ENCODE measurements at regions not wholly inside any gene's neighbourhood (a gene's known extent, or its start where the extent isn't known, plus 50 kb on each side); places are given as distances from the start of the nearest gene placed in this dataset.

DNA sequence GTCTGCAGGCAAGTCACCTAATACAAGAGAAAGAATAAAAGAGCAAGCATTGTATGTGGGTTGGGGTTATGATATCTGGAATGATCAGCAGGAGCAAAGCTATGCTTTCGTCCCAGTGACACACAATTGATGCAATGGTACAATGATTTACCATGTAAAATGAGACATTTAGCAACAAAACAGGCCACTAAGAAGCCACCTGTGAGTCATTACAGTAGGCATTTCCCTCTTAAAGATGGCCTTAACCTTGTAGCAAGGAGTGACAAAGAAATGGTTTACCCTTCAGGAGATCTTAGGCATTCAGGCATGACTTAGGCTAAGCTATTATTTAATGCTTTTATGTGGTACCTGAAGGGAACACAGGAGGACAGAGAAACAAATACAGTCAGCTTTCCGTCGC, 373.3 kb upstream of the RBMS3 start:
- DNase-seq, result no peak

DNA sequence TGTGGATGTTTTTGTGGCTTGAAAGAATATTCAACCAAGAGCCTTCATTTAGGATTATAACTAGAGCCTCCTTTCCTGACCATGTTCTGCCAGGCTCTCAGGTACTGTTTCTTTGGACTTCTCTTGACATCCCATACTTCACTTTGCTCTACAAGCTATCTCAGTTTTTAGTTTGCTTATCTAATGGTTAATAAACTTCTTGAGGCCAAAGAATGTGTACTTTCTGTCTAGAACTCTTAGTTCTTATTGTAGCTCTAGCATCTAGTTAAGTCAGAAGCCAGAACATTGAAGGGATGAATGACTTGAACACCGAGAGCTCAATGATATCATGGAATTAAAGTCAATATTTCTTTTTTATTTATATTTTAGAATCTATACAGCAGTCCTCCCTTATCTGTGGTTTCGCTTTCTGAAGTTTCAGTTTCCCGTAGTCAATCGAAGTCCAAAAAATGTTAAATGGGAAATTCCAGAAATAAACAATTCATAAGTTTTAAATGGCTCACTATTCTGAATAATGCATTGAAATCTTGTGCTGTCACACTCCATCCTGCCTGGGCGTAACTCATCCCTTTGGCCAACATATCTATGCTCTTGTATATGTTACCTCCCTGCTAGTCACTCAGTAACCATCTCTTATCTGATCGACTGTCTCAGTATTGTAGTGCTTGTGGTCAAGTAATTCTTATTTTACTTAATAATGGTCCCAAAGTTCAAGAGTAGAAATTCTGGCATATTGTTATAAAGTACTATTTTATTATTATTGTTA, 368.6 kb upstream of the RBMS3 start:
- DNase-seq, result no peak

DNA sequence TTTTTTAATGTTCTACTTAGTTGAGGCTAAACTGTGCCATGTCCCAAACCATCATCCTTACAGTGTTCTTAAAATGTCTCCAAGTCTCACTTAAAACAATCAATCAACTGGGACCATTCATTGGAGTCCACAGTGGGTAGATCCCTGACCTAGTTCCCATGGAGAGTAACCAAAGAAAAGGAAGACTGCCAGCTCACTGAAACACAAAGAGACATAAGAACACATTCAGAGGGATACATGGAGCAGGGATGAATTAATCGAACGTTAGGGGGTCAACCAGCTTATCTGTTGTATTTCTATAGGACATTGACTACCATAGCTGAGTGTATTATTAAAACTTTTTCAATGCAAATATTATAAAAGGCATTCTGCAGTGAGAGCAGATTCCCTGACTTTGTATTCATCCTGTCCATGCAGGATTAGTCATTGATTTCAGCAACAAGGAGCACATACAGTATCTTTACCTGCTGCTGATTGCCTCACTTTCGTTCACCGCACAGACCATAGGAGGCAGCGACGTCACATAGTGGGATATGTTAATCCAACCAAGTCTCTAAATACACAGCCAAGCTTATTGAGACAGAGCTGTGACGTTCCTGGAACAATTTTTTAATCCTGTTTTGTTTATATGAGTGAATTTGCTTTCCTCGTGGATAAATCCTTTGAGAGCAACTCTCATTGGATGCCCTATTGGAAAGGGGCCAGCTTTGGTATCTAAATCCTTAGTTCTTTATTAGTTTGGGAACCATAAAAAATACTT, 364.9 kb upstream of the RBMS3 start:
- DNase-seq, result no peak

GRCh38 chr3:28916713-28917499, 364.0 kb upstream of the RBMS3 start:
- peak; percentile 12 for DNase-seq

- no peak for DNase-seq
Measured at GRCh38 chr3:28917895-28918475, 362.9 kb upstream of the RBMS3 start.

DNA sequence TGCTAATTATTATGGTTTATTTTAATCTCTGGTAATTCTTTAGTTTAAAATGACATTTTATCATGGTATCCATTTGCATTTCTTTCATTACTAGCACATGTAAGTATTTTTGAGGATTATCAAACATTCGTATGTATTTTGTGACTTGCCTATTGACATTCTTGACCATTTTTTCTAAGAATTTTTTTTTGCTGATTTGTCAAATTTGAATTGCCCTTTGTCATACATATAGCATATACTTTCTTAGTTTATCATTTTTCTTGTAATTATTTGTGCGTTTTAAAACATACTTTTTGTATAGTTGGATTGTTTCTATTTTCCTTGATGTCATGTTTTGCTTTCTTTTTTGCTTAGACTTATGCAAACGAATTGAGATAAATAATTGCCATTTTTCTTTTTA, 358.5 kb upstream of the RBMS3 start:
- no peak for DNase-seq

DNA sequence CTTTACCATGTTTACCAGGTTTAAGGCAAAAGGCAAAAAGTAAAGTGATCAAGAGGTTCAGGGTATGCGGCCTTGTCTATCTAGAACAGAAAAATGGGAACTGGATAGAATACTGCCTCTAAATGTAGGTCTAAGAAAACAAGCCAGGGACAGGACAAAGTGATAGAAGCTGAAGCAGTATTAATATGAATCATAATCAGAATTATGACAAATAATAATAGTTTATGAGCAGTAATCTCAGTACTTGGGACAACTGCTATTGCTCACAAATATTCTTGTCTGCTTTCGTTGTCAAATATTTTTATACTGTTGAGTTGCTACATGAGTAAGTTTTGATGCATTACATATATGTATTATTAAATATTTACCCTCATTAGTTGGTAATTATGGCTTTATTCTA, 356.9 kb upstream of the RBMS3 start:
- no peak for DNase-seq

- no peak for DNase-seq
Measured at GRCh38 chr3:28924744-28925360, 356.0 kb upstream of the RBMS3 start.

- DNase-seq, result no peak
Measured at GRCh38 chr3:28933337-28933736, 347.5 kb upstream of the RBMS3 start.

DNA sequence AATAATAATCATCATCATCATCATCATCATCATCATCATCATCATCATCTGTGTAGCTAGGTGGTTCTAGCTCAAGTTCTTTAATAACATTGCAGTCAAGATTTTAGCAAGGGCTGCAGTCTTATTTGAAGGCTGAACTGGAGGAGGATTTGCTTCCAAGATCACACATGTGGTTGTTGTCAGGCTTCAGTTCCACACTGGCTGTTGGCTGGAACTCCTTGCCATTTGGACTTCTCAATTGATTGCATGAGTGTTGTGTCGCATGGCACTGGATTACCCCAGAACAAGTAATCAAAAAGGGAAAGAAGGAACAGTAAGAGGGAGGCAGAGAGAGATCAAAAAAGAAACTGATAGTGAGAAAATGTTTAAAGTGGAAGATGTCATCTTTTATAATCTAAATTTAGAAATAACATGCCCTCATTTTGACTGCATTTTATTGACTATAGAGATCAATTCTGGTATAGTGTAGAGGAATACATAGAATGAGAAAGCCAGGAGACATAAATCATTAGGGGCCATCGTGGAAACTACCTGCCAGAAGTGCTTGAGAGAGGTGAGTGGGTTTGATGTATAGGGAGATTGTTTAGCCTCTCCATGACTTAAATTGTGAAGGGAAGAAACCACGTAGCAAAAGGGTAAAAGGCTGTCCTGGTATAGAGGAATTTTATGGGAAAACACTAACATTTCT, 346.6 kb upstream of the RBMS3 start:
- no peak for DNase-seq

DNA sequence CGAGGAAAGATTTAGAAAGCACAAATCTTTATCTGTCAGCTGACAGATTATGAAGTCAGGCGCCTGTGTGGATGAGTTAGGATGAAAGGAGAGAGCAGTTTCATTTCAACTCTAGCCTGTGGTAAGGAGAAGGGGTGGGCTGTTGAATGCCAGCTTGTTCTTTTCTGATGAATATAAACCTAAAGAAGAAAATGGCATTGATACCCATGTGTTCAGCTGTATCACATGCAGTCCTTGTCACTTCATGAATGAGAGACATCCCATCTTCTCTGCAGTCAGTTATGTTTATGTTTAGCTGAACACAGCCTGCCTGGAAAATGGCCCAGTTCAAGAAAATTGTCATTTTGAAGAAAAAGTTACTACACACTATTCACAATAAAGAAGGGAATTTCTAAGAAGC, 345.7 kb upstream of the RBMS3 start:
- DNase-seq, result no peak

DNA sequence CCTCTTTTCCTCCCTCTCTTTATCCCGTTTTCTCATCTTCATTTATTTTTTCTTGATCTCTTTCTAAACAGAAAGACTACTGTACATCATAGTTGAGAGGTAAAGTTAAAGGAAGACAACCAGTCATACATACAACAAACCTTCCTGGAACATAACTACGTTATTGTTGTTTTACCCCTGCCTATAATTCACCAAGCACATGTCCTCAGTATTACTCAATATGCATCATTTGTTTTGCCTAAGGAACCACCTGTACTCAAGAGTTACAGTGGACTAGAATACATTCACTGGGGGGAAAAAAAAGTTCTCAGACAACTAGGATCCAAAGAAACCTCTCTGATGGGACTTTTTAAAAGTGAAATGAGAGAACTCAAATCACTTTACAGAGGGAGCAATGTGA, 344.7 kb upstream of the RBMS3 start:
- no peak for DNase-seq

GRCh38 chr3:28940530-28940929, 340.3 kb upstream of the RBMS3 start:
- DNase-seq, result no peak

DNA sequence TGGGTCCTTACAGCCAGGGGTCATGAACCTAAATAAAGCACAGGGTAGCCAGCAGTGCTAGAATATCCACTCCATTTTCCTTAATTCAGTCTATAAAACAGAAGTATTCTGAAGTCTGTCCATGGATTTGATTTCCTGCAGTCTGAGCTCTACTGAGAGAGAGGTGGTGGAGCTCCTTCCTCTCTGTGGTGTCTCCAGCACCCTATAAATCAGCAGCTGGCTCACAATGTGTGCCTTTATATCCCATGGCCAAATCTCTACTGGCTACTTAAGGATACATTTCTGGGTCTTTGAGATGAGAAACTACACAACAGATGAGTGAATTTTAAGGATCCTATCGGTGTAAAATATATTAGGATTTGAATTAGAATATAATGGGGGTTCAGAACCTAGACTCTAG, 339.9 kb upstream of the RBMS3 start:
- no peak for DNase-seq

- no peak for DNase-seq
Measured at GRCh38 chr3:28947061-28947460, 333.8 kb upstream of the RBMS3 start.

- no peak for DNase-seq
Measured at GRCh38 chr3:28947751-28948150, 333.1 kb upstream of the RBMS3 start.

DNA sequence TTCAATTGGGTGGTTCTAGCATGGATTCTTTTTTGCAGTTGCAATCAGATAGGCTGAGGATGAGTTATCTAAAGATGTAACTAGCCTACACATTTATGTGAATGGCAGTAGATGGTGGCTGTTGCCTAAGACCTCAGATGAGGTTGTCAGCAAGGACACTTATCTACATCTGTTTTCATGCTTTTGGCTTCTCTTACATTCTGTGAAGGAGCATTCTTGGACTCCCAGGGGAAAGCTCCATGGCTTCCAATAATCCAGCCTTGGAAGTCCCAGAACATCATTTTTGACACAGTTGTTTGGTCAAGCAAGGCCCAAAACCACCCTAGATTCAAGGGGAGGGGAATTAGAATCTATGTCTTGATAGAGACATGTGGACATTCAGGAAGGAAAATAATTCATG, 332.2 kb upstream of the RBMS3 start:
- DNase-seq, result no peak

DNA sequence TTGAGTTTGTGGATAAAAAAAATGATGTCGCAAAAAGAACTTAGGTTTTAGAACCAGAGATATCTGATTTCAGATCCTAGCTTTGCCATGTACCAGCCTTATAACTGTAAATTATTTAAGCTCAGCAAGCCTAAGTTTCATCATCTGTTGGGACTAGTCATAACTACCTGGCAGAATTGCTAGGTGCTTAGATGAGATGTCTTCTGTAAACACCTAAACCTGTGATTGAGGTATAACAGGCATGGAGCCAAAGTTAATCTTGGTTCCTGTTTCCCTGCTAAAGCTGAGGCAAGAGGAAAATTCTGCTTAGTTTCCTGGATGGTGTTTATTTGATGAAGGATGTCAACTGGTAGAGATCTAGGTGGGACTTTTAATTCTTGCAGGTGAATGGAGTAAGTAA, 331.3 kb upstream of the RBMS3 start:
- DNase-seq, result no peak

DNA sequence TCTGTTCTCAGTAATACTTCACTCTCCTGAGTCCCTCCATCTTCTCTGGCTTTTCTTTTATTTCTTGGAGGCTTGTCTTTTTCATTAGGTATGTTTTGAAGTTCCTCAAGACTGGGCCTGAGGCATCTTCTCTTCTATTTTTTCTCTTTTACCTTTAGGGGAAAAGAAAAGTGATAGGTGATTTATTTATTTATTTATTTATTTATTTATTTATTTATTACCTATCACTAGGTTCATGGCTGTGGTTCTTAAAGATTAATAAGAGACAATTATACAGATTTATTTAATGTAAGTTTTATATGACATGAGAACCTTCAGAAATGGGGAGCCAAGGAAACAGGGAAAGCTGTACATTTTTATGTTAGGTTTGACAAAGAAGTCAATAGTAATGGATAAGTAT, 330.3 kb upstream of the RBMS3 start:
- no peak for DNase-seq

- DNase-seq, result no peak
Measured at GRCh38 chr3:28951772-28952556, 328.9 kb upstream of the RBMS3 start.

DNA sequence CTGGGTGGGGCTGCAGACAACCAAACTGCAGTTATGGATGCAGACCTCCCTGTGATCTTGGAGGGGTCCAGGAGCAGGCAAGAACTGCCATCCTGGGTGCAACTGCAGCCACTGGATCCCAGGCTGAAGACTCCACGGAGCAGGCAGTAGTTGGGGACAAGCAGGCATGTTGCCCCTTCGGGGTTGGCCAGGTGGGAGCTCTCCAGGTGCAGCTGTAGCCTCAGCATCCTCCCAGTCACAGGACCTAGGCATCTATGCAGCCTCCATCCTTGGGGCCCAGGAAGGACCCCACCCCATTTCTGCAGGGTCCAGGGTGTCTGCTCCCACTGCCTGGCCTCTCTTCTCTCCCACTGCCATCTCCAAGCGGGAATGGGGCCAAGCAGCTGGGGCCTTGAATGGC, 322.2 kb upstream of the RBMS3 start:
- no peak for DNase-seq

- DNase-seq, result no peak
Measured at GRCh38 chr3:28971156-28971555, 309.7 kb upstream of the RBMS3 start.
